ENCODE measurements at regions not wholly inside any gene's neighbourhood (a gene's known extent, or its start where the extent isn't known, plus 50 kb on each side); places are given as distances from the start of the nearest gene placed in this dataset.

DNA sequence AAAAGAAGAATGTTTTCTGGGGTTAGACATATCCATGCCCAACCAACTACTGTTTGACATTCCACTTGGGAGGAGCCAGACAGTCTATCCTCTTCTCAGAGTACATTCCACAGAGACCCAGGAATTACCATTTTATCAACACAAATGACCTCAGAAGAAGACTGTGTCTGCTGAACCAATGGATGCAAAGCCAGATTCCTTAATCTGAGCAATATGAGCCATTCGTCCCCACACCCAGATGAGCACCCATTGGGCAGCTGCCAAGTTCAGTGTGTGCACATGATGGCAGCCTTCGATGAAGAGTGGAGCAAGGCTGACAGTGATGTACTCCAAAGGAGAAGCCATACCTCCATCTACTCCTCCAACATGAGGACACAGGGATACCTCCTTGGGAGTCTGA lies 111.3 kb downstream of the ZNF674 start:
- H4K20me1 ChIP-seq (replicated peaks; ENCODE audit: control insufficient read depth, extremely low read depth, insufficient read depth, low read length): no peaks in the 10 kb centered on the region
- H3K9me1 ChIP-seq (replicated peaks; ENCODE audit: control insufficient read depth, extremely low read depth, insufficient read depth, low read length): no peaks in the 10 kb centered on the region
- dilution Hi-C loops (cut with MboI; ENCODE audit: extremely low pct_ligation_motif_present, low sequenced_read_pairs) (no loop called here), intact Hi-C loops (cut with micrococcal nuclease) (no loop called here)
- no peaks in the 10 kb centered on the region for H3K36me3 ChIP-seq (ENCODE audit: control insufficient read depth in 2 of 2, extremely low read depth in 1 of 2, insufficient read depth in 2 of 2, low read length in 2 of 2)
- no peaks in the 10 kb centered on the region for H3K9me3 ChIP-seq (replicated peaks; ENCODE audit: control insufficient read depth, insufficient read depth, low read length)
- H3K27me3 ChIP-seq (ENCODE audit: control insufficient read depth in 2 of 2, insufficient read depth in 2 of 2, low read length in 2 of 2): peaks cover 0 to 2% of the 10 kb centered on the region in 2 experiments
- H3K4me2 ChIP-seq (ENCODE audit: insufficient read depth, low read length): no peak overlapping the region
- no peak for DNase-seq (ENCODE audit: low read depth, low spot score)
- no peaks in the 10 kb centered on the region for H3K4me1 ChIP-seq (ENCODE audit: control insufficient read depth, extremely low read depth, insufficient read depth, low read length)
- no peak overlapping the region for H3K4me3 ChIP-seq (replicated peaks in 1 of 3; ENCODE audit: insufficient read depth in 1 of 3, low read depth in 1 of 3, low read length in 3 of 3)
- TF ChIP-seq POLR2A (IDR thresholded peaks at IDR 0.05; ENCODE audit: low read depth, low read length) (no peak), EZH2 (IDR thresholded peaks at IDR 0.05; ENCODE audit: borderline replicate concordance, low read depth, low read length, severe bottlenecking) (no peak), MYC (IDR thresholded peaks at IDR 0.05; ENCODE audit: low read depth, low read length) (no peak), CTCF (IDR thresholded peaks at IDR 0.05; ENCODE audit: extremely low read depth in 1 of 2, insufficient read depth in 1 of 2, low read depth in 1 of 2, low read length in 2 of 2) (no peak), POLR2AphosphoS5 (IDR thresholded peaks at IDR 0.05; ENCODE audit: insufficient read depth, low read depth, low read length) (no peak), GATA2 (IDR thresholded peaks at IDR 0.05; ENCODE audit: insufficient read depth, insufficient read length, low read depth, low read length) (no peak), JUN (IDR thresholded peaks at IDR 0.05; ENCODE audit: borderline replicate concordance, insufficient read depth, insufficient read length, low read depth) (no peak), FOS (IDR thresholded peaks at IDR 0.05; ENCODE audit: borderline replicate concordance, insufficient read depth, low read length) (no peak)
- TF ChIP-seq, protein P1, sequence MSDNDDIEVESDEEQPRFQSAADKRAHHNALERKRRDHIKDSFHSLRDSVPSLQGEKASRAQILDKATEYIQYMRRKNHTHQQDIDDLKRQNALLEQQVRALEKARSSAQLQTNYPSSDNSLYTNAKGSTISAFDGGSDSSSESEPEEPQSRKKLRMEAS (IDR thresholded peaks at IDR 0.05; ENCODE audit: insufficient read depth, insufficient read length): no peak
- no peak for FAIRE-seq
- H3K27ac ChIP-seq (ENCODE audit: insufficient read depth, low read depth, low read length): no peak overlapping the region
- no peak overlapping the region for H3K9ac ChIP-seq (replicated peaks; ENCODE audit: extremely low read depth, insufficient read depth, low read length)
- CTCF ChIA-PET: no interaction called here
- no TSS peak for BruUV-seq (replicated peaks)
- no peak overlapping the region for H2AFZ ChIP-seq (ENCODE audit: low read depth, low read length)
- no peaks in the 10 kb centered on the region for H3K79me2 ChIP-seq (ENCODE audit: control insufficient read depth, insufficient read depth, low read length)
- POLR2A ChIA-PET: no interaction called here
